Stimulated activated CD4-positive, alpha-beta T cell treated with anti-CD3 and anti-CD28 coated beads, Interleukin-1b, Interleukin-23, amount 100 ng/mL, for 4 hours (primary cell): ENCODE measurements at regions not wholly inside any gene's neighbourhood (a gene's known extent, or its start where the extent isn't known, plus 50 kb on each side); places are given as distances from the start of the nearest gene placed in this dataset.
"Not testable (repeated sequence)": the region's sequence is repeated elsewhere in the genome, so short reads cannot be mapped to it uniquely, and the experiment has no call there.

Experiments used
- DNase-seq, 2 donors: peaks; one replicate each; pipeline ENCODE4 v3.0.0-alpha.2; 2020; ENCODE audit warnings: low read depth in 2 of 2

DNA sequence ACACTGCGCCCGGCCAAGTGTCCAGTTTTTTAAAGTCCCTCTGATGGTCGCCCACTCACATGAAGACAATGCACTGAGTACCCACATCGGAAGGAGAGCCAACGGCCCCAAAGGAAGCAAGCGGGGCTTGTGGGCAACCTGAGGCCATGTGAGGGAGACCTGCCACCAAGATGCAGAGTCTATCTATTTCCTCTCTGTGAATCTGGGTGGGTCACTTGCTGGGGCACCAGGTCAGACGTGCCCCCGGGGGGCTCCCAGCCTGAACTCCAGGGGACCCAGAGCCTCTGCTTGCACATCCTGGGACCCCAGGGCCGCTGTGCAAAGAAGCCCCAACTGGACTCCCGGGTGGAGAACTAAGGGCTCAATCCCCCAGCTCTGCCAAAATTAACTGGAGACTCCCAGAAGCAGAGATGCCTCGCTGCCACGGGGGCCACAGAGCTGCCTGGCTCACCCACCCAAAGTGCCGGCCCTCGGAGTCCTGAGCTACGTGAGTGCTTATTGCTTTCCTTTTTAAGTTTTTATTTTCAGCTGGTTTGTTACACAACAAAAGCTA is 106.4 kb downstream of the BRD1 start:
- DNase-seq: no peak

DNA sequence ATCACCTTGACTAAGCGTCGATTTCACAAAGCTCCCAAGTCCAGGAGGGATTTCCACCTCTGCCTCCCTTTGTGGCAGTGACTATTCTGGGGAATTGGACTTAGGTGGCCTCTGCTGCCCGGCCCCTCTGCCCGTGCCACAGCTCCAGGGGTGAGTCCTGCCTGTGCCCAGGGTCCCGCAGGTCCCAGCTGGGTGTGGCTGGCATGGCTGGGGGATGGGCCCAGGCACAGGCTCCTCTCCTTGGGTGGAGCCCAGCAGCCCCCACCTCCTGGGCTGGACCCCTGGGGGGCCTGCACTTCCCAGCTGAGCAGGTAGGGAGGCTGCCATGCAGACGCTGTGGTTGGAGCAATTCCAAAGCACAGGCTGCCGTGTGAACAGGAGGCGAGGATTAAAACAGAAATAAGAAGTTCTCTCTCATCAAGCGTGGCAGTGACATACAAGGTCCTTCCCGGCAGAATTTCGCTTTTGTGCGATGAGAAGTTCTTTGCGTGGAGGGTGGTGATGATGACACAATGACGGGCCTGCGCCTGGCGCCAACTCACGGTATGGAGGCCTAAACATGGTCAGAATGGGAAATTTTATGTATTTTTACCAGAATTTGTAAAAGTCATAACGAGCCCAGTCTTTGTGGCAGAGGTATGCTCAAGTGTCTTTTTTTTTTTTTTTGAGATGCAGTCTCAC is 107.3 kb downstream of the BRD1 start:
- no peak for DNase-seq

DNA sequence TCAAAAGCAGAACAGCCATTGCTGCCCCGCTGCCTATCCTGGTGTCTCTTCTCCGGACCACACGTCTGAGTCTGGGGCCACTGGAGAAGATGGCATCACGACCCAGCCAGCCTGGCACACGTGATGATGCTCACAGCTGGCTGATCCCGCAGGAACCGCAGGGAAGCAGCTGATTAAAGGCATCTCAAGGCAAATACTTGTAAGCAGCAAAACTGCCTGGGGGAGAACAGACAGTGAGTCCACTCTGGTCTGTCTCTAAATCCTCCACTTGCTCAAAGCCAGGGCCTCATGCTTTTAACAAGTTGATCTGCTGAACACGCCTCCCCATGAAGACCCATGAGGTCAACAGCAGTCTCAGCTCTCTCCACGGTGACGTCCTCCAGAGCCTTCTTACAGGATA is 108.6 kb downstream of the BRD1 start:
- DNase-seq: no peak

DNA sequence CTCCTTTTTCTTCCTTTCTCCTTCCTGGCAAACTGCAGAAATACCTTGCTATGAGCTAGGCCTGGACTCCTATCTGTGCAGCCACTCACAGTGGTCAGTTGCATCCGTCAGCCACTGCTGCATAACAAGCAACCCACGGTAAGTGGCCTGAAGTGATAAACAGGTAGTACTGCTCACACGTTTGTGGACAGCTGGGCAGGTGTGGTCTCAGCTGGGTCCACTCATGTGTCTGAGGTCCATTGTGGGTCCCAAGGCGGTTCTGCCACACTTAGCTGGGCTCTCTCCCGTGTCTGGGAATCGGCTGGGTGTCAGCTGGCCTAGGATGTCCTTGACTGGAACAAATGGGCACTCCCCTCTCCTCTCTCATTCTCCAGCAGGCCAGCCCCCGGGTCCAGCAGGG is 109.3 kb downstream of the BRD1 start:
- DNase-seq: no peak

DNA sequence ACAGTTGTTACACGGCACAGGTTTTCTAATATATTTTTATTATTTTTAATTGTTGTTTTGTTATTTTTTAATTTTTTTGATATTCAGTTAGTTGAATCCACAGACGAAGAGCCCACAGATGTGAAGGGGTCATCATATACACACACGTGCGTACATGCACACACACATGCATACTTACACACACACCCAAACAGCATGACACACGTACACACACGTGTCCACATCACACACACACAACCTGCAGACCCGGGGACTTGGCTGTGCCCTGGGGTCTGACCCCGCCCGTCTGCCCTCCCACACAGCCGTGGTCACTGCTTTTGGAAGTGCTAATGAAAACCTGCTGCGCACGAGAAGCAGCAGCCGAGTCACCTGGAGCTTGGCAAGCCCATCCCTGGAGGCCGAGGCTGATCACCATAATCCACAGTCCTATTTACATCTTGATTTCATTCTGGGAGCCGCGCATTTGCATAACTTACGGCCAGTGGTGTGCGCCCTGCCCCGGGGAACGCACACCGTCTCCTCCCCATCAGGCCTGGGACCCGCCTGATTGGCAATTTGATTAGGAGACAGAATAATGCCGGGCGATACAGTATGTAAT is 110.3 kb downstream of the BRD1 start:
- DNase-seq: no peak

DNA sequence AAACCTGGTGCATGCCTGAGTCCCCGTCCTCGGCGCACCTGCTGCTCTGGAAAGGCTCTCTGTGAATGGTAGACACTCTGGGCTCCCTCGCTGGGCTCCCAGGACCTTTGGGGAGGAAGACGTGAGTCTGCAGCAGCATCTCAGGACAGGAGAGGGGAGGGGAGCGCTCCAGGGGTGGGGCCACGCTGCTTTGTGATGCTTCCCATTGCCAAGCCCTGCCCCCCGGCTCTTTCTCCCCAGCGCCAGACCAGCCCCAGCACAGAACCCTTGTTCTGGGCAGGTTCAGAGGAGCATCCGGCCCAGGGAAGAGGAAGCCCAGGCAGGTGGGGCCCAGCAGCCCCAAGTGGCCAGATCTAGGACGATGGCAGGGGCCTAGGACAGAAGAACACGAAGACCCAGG is 111.2 kb downstream of the BRD1 start:
- DNase-seq: no peak

DNA sequence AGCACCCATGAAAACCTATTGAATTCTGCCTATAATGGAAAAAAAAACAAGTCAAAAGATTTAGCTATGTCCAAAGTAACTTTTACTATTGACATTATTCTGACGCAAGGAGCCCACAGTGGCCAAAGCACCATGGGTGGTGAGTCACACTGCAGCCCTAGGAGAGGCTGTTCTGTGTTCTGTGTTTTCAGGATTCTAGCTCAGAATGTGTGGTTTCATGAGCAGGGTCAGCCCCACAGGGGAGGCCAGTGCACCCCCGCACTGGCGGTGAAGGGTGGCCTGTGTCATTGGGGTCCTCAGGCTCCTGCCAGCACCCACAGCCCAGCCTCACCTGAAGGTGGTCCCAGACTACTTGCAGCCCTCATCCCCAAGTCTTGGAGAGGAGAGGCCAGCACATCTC is 112.2 kb downstream of the BRD1 start:
- DNase-seq: no peak

DNA sequence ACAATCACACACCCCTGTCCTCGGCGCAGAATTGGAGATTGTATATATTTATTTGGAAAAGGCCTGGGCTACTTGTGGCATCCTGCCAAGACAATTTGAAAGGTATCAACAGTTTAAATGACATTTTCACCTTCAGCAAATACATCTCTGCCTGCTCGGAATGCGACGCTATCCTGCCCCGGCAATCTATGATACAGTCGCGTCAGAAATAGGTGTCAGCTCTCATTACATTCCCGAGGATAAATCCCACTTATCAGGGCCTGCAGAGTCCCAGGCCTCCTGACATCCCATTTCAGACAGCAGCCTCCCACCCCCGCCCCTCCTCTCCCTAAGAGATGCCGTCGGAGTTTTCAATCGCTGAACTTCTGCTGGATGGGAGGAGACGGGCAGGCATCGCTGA is 114.7 kb downstream of the BRD1 start:
- no peak for DNase-seq

DNA sequence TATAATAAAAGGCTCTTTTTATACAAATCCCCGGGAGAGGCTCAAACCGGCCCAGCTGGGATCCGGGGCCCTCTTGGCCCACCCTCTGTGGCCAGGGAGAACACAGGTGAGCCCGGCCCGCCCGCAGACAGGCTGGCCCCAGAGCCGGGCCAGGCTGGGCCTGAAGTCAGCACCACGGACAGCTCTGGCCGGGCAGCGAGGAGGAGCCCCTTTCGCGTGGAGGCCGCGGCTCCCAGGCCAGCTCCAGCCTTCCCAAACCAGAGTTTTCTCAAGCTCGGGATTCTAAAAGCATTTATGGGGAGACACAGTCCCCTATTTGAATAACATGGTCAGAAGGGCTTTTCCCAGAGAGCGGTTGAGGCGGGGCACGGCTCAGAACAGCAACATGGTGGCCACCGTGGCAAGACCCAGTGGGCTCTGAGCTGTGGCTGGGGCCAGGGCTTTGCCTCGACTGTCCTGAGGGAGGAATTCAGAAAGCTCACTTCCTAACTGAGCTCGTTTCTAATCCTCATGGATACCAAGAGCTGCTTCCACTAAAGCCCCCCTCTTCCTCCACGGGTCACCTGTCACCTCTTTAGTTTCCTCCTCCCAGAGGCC is 115.4 kb downstream of the BRD1 start:
- no peak for DNase-seq

DNA sequence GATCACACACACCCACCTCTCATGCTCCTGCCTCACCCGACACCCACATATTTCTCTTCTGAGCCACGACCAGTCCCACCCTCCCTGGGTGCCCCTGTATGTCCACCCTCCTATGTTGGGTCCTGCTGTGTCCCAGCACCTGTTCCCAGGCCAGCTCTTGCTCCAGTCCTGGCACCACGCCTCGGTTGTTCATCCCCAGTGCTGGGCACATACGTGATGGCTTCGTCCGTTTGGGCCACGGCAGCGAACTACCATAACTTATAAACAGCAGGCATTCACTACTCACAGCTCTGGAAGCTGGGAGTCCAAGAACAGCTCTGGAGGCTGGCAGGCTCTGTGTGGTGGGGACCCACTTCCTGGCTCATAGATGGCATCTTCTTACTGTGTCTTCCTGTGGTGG is 116.9 kb downstream of the BRD1 start:
- no peak for DNase-seq

DNA sequence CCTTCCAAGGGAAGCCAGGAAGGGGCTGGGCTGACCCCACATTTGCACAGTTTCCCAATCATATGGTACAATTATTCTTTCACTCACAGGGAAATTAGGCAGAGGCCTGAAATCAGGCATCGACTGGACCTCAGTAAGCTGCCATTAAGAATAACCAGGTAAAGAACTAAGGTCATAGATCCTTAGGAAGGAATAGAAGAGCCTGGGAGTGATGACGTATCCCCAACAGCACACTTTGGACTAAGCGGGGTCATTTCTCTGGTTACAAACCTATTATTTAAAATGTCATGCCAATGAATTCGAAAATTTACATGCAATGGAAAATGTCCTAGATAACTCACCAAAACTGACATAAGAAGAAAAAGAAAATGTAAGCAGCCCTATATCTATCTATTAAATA is 118.2 kb downstream of the BRD1 start:
- no peak for DNase-seq

DNA sequence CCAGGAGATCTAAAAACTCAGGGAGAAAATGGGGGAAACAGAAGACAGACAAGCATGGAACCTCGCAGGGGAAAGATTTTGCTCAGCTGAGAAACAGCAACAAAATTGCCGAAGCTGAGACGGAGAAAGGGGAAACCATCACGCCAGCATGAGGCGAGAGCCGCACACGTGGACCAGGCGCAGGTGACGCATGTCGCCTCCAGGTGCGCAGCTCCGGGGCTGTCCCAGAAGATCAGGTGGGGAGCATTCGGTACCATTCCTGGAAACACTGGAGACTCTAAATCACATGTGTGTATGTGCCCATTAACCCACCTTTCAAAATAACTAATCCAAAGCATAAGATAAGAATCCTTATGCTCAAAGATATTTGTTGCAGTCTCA is 121.7 kb downstream of the BRD1 start:
- DNase-seq: no peak

DNA sequence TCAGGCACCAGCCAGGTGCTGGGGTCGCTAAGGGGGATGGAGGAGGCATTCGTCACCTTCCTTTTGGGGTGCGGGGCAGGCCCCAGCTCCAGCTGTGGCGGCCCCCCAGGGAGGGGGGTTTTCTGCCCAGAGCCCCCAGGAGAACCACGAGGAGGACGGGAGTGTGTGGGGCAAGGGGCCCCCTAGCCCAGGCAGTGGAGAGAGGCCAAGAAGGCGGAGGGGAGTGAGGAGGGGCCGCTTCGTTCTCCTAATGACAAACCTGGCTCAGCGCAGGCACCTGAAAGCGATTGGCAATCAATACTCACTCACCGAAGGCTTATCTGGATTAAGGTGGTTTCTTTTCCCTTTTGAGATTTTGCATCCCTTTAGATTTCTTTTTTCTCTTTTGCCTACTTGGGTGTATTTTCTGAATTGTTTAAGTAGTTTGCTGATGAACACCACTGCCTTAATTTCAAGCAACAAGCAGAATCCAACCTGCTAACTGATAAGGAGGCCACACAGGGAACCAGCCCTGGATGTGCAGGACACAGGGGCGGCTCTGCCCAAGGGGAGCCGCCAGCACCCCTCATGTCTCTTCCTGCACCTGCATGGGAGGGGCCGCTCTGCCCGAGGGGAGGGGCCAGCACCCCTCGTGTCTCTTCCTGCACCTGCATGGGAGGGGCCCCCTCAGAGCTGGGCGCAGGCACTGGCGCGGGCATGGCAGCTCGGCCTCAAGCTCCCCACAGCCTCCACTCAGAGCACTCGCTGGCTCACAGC is 122.3 kb downstream of the BRD1 start:
- DNase-seq: no peak

DNA sequence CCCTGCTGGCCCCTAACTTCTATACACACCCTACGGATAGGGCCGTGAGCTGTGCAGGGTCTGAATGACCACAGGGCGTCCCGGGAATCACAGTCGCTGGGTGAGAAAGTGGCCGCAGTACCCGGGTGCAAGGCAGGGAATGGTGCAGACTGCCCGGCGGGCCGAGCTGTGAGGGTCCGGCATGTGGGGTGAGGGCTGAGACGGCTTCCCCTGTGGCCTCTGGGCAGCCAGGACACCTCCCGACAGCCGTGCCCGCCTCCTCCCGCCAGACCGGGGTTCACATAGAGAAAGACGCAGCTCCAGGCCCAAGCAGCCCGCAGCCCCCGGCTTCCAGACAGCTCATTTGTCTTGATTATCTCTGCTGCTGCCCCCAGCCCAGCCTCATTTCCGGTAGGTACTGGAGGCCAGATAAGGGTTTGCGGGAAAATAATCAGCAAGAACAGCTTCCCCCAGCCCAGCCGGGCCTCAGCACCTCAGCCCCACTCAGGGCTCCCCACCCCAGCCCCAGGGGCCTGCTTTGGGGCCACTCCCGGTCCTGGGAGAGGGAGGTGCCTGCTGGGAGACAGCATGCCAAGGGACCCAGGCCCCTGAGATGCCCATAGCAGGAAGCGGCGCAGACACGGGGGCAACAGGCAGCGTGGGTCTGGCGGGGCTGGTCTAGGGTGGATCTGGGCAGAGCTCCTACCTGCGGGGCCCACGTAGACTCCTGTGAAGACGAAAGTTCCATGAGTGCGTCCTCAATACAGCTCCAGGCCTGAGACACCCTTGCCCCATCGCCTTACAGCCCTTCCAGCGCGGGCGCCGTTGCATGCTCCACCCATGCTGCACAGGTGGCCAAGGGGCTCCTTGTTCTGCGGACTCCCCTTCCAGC is 123.1 kb downstream of the BRD1 start:
- DNase-seq: no peak

DNA sequence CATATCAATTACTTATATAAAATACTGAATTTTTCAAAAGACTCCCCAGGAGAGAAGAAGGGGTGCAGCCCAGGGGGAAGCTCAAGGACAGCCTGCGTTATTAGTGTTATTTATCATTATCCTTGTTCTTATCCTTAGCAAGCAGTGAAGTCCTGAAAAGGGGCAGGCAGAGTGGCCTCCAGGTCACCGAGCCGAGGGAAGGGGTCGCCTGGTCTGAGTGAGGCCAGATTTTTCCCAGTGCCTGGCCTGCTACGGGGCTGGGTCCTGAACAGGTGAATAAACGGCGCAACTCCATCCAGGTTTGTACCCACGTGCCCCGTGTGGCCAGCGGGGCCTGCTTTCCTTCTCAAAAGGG is 123.7 kb downstream of the BRD1 start:
- DNase-seq: no peak

DNA sequence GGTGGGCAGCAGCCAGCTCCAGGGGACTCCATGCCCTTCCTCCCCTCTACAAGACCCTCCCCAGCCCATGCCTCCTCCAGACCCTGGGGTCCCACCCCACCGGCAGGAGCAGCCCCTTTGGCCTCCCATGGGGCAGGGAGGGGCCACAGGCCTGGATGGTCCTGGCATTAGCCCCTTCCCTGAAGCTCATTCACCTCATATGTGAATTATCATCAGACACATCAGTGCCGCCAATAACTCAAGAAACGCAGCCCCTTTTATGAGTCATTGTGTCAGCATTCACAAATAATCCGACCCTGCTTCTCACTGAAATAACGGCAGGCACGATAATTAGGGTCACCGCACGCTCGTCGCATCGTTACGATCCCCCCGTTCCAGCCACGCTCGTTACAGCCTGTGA is 124.2 kb downstream of the BRD1 start:
- DNase-seq: no peak

DNA sequence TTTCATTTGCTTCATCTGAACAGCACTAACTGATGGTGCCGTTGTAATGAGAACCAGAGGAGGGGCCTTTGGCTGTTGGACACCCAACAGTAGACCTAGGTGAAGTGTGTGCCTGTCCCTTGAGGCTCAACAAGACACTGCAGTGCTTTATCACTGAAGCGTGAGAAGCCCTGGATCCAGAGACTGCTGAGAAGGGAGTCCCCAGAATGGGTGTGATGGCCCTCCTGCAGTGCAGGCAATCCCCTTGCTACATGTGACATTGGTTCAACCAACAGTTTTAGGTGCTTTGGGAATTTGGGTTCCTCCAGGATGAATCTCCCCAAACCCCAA is 125.6 kb downstream of the BRD1 start:
- DNase-seq: no peak

DNA sequence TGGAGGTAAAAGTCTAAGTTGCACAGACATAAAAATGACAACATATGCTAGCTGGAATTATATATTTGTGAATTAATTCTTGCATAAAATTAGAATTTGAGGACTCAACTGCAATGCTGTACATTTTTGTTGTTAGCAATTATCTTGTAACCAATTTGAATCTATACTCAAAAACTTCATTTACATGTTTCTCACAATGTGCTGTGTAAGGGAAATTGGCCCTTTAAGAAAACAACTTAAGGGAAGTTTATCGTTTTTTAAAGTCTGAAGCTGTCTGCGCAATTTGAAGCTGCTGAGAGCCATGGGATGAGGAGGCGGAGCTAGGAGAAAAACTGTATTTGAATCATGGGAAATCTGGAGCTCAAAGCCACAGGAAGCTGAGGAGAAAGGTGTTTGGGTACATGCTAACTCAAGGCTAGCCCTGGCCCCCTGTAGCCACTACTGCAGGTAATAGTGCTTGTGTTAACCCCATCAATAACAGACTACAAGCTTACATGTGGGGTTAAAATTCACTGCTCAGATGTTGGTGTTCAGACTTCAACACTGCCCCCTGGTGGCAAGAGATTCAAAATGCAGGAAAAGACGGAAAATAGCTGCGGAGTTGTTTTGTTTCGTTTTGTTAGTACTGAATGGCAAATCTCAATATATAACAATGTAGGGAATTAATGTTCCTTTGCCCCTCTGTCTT is 126.1 kb downstream of the BRD1 start:
- DNase-seq: no peak

DNA sequence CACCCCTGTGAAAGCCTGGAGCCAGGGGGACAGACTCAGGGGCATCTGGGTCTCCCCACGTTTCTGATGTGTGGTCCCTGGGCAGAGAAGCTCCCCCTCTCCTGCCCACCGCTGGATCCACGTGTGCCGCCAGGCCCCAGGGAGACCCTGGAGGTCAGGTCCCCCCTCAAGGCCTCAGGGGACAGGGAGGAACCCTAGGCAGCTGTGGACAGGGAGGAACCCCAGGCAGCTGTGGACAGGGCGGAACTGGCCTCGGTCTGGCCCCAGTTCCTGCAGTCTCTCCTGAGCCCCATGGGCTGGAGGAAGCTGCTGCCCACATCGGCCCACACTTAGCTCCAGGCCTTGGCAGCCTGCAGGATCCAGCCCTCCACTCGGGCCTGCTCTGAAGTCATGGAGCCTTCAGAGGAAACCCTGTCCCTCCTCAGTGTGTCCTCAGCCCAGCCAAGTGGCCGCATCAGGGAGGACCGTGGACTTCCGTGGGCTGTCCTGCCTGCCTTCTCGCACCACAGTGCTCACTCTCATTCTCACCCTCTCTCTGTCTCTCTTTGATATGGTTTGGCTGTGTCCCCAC is 127.7 kb downstream of the BRD1 start:
- DNase-seq: no peak

DNA sequence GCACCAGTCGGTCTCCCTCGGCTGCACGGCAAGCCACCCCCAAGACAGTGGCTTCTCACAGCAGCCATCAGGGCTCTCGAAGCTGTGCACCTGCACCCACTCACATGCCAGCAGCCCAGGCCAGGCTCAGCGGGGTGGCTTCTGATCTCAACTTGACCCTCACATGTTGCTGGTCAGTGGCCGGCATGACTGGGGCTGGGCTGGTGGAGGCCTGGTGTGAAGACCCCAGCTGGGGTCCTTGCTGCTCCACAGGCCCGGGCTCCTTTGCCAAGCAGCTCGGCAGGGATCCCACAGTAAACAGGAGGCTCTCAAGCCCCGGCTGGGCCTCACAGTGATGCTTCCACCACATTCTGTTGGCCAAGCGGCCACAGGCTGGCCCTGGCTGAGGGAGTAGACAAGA is 128.2 kb downstream of the BRD1 start:
- no peak for DNase-seq

DNA sequence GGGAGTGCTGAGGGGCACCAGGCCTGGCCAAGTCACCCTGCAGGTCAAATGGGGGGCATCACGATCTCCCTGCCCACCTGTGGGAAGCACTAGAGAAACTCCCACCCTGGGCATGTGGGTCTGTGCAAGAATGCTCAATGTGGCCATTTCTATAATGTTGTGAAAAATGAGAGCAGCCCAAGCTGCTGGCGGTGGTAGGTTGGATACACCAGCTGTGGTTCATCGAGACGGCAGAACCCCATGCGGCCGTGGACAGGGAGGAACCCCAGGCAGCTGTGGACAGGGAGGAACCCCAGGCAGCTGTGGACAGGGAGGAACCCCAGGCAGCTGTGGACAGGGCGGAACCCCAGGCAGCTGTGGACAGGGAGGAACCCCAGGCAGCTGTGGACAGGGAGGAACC is 129.1 kb downstream of the BRD1 start:
- not testable (repeated sequence) for DNase-seq
